ENCODE measurements at regions not wholly inside any gene's neighbourhood (a gene's known extent, or its start where the extent isn't known, plus 50 kb on each side); places are given as distances from the start of the nearest gene placed in this dataset.

DNA sequence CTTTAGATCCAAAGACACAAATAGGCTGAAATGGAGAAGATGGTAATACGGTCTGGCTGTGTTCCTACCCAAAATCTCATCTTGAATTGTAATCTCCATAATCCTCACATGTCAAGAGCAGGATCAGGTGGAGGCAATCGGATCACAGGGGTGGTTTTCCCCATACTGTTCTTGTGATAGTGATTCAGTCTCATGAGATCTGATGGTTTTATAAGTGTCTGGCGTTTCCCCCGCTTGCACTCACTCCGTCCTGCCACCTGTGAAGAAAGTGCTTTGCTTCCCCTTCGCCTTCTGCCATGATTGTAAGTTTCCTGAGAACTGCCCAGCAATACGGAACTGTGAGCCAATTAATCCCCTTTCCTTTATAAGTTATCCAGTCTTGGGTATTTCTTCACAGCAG lies 1795.5 kb upstream of the FLRT2 start:
- Histone ChIP-seq H3K4me1 (no peaks in the 10 kb centered on the region), H3K27me3 (no peaks in the 10 kb centered on the region), H3K27ac (no peak overlapping the region), H3K4me3 (no peak overlapping the region), H3K9me3 (no peaks in the 10 kb centered on the region), H3K36me3 (no peaks in the 10 kb centered on the region)
- no peak for DNase-seq (ENCODE audit: extremely low spot score in 2 of 2)
- intact Hi-C loops (cut with DNase I) = no loop called here
- TF ChIP-seq, protein P1, sequence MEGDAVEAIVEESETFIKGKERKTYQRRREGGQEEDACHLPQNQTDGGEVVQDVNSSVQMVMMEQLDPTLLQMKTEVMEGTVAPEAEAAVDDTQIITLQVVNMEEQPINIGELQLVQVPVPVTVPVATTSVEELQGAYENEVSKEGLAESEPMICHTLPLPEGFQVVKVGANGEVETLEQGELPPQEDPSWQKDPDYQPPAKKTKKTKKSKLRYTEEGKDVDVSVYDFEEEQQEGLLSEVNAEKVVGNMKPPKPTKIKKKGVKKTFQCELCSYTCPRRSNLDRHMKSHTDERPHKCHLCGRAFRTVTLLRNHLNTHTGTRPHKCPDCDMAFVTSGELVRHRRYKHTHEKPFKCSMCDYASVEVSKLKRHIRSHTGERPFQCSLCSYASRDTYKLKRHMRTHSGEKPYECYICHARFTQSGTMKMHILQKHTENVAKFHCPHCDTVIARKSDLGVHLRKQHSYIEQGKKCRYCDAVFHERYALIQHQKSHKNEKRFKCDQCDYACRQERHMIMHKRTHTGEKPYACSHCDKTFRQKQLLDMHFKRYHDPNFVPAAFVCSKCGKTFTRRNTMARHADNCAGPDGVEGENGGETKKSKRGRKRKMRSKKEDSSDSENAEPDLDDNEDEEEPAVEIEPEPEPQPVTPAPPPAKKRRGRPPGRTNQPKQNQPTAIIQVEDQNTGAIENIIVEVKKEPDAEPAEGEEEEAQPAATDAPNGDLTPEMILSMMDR (IDR thresholded peaks at IDR 0.05) = no peak
- TF ChIP-seq POLR2A (IDR thresholded peaks at IDR 0.05) (no peak), POLR2AphosphoS5 (IDR thresholded peaks at IDR 0.05; ENCODE audit: insufficient read depth in 1 of 2, low read depth in 1 of 2) (no peak)

DNA sequence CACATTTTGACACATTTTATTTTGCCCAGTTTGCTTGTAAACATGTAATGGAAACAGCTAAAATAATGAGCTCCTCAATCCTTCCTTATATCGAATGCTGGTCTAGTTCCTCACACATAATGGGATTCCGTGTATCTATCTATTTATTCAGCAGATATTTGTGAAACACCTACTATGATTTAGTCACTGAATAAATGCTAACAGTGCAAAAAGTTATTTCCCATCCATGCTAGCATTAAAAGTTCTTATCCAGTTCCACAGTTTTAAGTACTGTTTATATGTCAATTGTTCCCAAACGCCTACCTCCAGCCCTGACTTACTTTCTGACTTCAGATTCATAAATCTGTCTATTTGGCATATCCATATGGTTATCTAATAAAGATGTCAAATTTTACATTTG lies 1788.7 kb upstream of the FLRT2 start:
- no peaks in the 10 kb centered on the region for H3K36me3 ChIP-seq
- no peak overlapping the region for H3K4me3 ChIP-seq
- intact Hi-C loops (cut with DNase I) = no loop called here
- H3K9me3 ChIP-seq = no peaks in the 10 kb centered on the region
- no peaks in the 10 kb centered on the region for H3K4me1 ChIP-seq
- DNase-seq (ENCODE audit: extremely low spot score in 2 of 2) = no peak
- H3K27ac ChIP-seq = no peak overlapping the region
- no peaks in the 10 kb centered on the region for H3K27me3 ChIP-seq
- TF ChIP-seq, protein P1 (IDR thresholded peaks at IDR 0.05) = no peak
- TF ChIP-seq POLR2AphosphoS5 (IDR thresholded peaks at IDR 0.05; ENCODE audit: insufficient read depth in 1 of 2, low read depth in 1 of 2) = no peak
- TF ChIP-seq POLR2A (IDR thresholded peaks at IDR 0.05) = no peak

DNA sequence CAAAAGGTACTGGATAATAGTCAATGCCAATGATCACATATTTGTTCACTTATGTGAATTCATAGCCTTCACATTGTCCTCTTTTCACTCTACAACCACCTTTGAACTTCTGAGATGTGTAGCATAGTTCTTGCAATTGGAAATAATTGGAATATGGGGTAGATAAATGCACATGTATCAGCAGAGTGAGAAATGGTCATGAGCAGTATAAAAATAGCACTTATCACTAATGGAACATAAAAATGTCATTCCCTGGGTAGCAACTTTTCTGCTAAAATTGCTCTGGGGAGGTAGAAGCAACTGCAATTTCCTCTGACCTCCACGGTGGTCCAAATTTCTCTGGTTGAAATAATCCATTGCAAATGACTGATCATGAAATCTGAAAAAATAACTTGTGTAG lies 1785.7 kb upstream of the FLRT2 start:
- no peak overlapping the region for H3K27ac ChIP-seq
- H3K36me3 ChIP-seq = no peaks in the 10 kb centered on the region
- intact Hi-C loops (cut with DNase I) = no loop called here
- TF ChIP-seq POLR2AphosphoS5 (IDR thresholded peaks at IDR 0.05; ENCODE audit: insufficient read depth in 1 of 2, low read depth in 1 of 2) = no peak
- TF ChIP-seq, protein P1 (IDR thresholded peaks at IDR 0.05) = no peak
- no peaks in the 10 kb centered on the region for H3K4me1 ChIP-seq
- no peaks in the 10 kb centered on the region for H3K27me3 ChIP-seq
- H3K4me3 ChIP-seq = no peak overlapping the region
- H3K9me3 ChIP-seq = no peaks in the 10 kb centered on the region
- DNase-seq (ENCODE audit: extremely low spot score in 2 of 2) = no peak

DNA sequence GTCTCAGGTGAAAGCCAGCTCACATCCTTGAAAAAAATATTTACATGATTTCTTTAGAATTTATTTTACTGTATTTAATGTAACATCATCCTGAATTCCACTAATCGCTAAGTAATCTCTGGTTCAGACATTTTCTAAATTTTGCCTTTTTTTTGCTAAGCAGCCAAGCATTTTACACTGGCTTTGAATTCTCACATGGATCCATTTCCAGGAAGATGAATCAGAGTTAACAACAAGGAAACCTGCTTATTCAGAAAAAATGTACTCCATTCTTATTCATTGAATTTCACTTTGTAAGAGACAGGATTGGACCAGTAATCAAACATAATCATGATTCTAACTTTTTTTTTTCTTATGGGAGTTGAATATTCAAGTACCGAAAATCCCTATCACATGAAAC lies 1785.1 kb upstream of the FLRT2 start:
- H3K9me3 ChIP-seq = no peaks in the 10 kb centered on the region
- H3K4me1 ChIP-seq = no peaks in the 10 kb centered on the region
- no peaks in the 10 kb centered on the region for H3K27me3 ChIP-seq
- no peak overlapping the region for H3K27ac ChIP-seq
- no peak overlapping the region for H3K4me3 ChIP-seq
- no peak for TF ChIP-seq POLR2A (IDR thresholded peaks at IDR 0.05)
- TF ChIP-seq, protein P1 (IDR thresholded peaks at IDR 0.05) = no peak
- H3K36me3 ChIP-seq = no peaks in the 10 kb centered on the region
- intact Hi-C loops (cut with DNase I) = no loop called here
- no peak for DNase-seq (ENCODE audit: extremely low spot score in 2 of 2)

DNA sequence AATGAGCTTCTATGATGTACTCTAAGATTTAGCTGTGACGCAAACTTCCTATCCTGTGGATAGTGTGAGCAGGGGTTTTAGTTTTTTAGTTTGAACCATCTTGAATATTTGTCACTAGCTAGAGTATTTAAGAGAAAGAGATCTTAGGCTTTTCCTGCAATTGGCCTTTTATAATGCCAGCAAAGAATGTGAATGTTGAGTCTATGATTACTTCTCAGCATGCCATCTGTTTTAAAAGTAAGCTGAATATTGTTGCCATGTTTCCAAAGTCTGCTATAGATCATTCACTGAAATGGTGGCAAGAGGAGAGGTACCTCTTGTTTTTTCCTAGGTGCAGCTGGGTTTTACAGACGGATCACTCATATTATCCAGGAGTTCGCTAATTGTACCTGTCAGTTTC lies 1783.6 kb upstream of the FLRT2 start:
- no peak overlapping the region for H3K27ac ChIP-seq
- H3K4me1 ChIP-seq = no peaks in the 10 kb centered on the region
- no peaks in the 10 kb centered on the region for H3K27me3 ChIP-seq
- TF ChIP-seq, protein P1 (IDR thresholded peaks at IDR 0.05) = no peak
- TF ChIP-seq POLR2A (IDR thresholded peaks at IDR 0.05) = no peak
- TF ChIP-seq POLR2AphosphoS5 (IDR thresholded peaks at IDR 0.05; ENCODE audit: insufficient read depth in 1 of 2, low read depth in 1 of 2) = no peak
- H3K36me3 ChIP-seq = no peaks in the 10 kb centered on the region
- intact Hi-C loops (cut with DNase I) = no loop called here
- H3K9me3 ChIP-seq = no peaks in the 10 kb centered on the region
- H3K4me3 ChIP-seq = no peak overlapping the region
- no peak for DNase-seq (ENCODE audit: extremely low spot score in 2 of 2)

All from vagina (tissue), 2 donors.